Colonic mucosa (tissue), 4 donors: ENCODE measurements at regions not wholly inside any gene's neighbourhood (a gene's known extent, or its start where the extent isn't known, plus 50 kb on each side); places are given as distances from the start of the nearest gene placed in this dataset.
"Not testable (repeated sequence)": the region's sequence is repeated elsewhere in the genome, so short reads cannot be mapped to it uniquely, and the experiment has no call there.

Experiments used
- DNase-seq: peaks from one replicate; pipeline ENCODE4 v3.0.0-alpha.2; 2020
- H3K27ac ChIP-seq: fragments of 200-600 bp; one replicate; pipeline ENCODE4 v1.8.0; 2021
- H3K27me3 ChIP-seq: fragments of 200-600 bp; one replicate; pipeline ENCODE4 v1.8.0; 2021
- H3K36me3 ChIP-seq: fragments of 200-600 bp; one replicate; pipeline ENCODE4 v1.8.0; 2021
- H3K4me1 ChIP-seq: fragments of 200-600 bp; one replicate; pipeline ENCODE4 v1.8.0; 2021; ENCODE audit warnings: mild to moderate bottlenecking
- H3K4me3 ChIP-seq: fragments of 200-600 bp; one replicate; pipeline ENCODE4 v1.8.0; 2021
- H3K9ac ChIP-seq, 2 donors: one replicate each; pipeline ENCODE4 v1.7.0; 2013; ENCODE audit warnings: control low read depth in 2 of 2, low read depth in 2 of 2, low read length in 2 of 2
- H3K9me3 ChIP-seq: fragments of 200-600 bp; one replicate; pipeline ENCODE4 v1.8.0; 2021
- intact Hi-C: fragments of 100-400 bp; cut with DNase I; formaldehyde crosslinking; loops from one replicate; pipeline ENCODE4 v1.14.1; 2022
- TF ChIP-seq, protein P1 (sequence below): fragments of 200-600 bp; IDR thresholded peaks from one replicate; pipeline ENCODE4 v1.8.0; 2022; ENCODE audit warnings: antibody characterized with exemption, mild to moderate bottlenecking
- donor health status: healthy.
- donor health status: DM: no; HTN: no; CAD: no.
- donor health status: DM: no; HTN: no; CAD: no.

GRCh38 chr1:104248385-104248784, 498.7 kb downstream of the AMY1C start:
- Histone ChIP-seq H3K9me3 (no peaks in the 10 kb centered on the region), H3K36me3 (no peaks in the 10 kb centered on the region), H3K27ac (no peak overlapping the region), H3K9ac (no peak overlapping the region), H3K4me1 (no peaks in the 10 kb centered on the region), H3K27me3 (no peaks in the 10 kb centered on the region), H3K4me3 (no peak overlapping the region)
- intact Hi-C loops, result no loop called here
- DNase-seq, result no peak
- TF ChIP-seq, protein P1, sequence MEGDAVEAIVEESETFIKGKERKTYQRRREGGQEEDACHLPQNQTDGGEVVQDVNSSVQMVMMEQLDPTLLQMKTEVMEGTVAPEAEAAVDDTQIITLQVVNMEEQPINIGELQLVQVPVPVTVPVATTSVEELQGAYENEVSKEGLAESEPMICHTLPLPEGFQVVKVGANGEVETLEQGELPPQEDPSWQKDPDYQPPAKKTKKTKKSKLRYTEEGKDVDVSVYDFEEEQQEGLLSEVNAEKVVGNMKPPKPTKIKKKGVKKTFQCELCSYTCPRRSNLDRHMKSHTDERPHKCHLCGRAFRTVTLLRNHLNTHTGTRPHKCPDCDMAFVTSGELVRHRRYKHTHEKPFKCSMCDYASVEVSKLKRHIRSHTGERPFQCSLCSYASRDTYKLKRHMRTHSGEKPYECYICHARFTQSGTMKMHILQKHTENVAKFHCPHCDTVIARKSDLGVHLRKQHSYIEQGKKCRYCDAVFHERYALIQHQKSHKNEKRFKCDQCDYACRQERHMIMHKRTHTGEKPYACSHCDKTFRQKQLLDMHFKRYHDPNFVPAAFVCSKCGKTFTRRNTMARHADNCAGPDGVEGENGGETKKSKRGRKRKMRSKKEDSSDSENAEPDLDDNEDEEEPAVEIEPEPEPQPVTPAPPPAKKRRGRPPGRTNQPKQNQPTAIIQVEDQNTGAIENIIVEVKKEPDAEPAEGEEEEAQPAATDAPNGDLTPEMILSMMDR, result no peak

DNA sequence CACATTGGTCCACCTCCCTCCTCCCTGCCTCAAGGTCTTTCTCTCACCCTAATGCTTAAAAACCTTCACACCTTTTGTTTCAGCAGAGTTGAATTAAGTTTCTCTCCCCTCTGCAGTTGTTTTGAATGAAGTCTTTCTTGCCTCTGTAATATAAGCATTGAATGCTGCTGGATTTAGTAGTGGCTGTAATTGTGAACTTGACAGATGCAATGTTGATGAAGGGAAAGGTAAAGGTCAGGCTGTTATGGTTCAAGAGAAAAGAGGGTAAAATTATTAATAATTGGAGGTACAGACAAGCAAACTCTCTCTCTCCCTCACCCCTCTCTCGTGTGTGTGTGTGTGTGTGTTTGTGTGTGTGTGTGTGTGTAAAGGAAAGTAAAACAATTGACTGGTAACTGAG, 509.8 kb downstream of the AMY1C start:
- H3K27me3 ChIP-seq, result no peaks in the 10 kb centered on the region
- no peak overlapping the region for H3K4me3 ChIP-seq
- intact Hi-C loops, result no loop called here
- no peak overlapping the region for H3K9ac ChIP-seq
- H3K4me1 ChIP-seq, result no peaks in the 10 kb centered on the region
- no peak for DNase-seq
- no peaks in the 10 kb centered on the region for H3K9me3 ChIP-seq
- no peaks in the 10 kb centered on the region for H3K36me3 ChIP-seq
- TF ChIP-seq, protein P1, result no peak
- H3K27ac ChIP-seq, result no peak overlapping the region

- H3K36me3 ChIP-seq, intact Hi-C loops, H3K9ac ChIP-seq, H3K27me3 ChIP-seq, H3K4me3 ChIP-seq, H3K9me3 ChIP-seq, H3K27ac ChIP-seq, H3K4me1 ChIP-seq, DNase-seq: not testable (repeated sequence)
Measured at GRCh38 chr1:104263110-104263509, 513.4 kb downstream of the AMY1C start.

DNA sequence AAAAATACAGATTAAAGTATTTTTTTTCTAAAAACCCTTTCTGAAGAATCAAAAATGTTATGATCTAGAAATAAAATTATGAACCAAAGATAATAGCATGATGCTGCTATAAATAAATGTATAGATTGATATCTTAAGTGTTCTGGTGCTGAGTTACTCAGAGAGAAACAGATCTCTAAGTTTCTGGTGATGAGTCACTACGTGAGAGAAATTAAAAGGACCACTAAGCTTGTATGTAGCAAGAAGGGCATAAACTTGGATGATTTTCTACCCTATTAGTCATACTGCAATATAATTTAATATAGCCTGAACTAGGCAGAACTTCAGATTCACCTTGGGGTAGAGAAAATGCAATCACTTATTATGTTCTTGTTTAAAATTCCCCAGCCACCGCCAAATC, 514.8 kb downstream of the AMY1C start:
- Histone ChIP-seq H3K9me3 (no peaks in the 10 kb centered on the region), H3K4me3 (no peak overlapping the region), H3K27me3 (no peaks in the 10 kb centered on the region), H3K4me1 (no peaks in the 10 kb centered on the region), H3K27ac (no peak overlapping the region), H3K9ac (no peak overlapping the region), H3K36me3 (no peaks in the 10 kb centered on the region)
- TF ChIP-seq, protein P1, result no peak
- intact Hi-C loops, result no loop called here
- DNase-seq, result no peak

DNA sequence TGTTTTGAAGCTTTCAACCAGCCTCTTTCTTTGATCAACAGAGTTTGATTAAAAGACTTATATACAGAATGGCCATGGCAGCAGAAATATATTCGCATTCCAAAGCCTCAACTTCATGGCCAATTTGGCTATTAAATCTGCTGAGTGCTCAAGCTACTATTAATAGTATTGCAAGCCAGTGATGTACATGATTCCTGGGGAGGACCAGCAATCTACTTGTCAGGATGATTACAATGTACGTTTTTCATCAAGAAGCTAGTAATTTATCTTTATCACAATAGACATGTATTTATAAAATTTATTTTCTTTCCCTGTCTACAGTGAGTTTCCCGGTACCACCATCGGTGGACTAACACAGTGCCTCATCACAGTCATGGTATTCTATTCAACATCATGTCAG, 515.5 kb downstream of the AMY1C start:
- Histone ChIP-seq H3K9ac (no peak overlapping the region), H3K36me3 (no peaks in the 10 kb centered on the region), H3K4me3 (no peak overlapping the region), H3K27me3 (no peaks in the 10 kb centered on the region), H3K9me3 (no peaks in the 10 kb centered on the region), H3K27ac (no peak overlapping the region), H3K4me1 (no peaks in the 10 kb centered on the region)
- intact Hi-C loops, result no loop called here
- DNase-seq, result no peak
- TF ChIP-seq, protein P1, result no peak

GRCh38 chr1:104266612-104267011, 516.9 kb downstream of the AMY1C start:
- no peaks in the 10 kb centered on the region for H3K36me3 ChIP-seq
- H3K27ac ChIP-seq, result no peak overlapping the region
- TF ChIP-seq, protein P1, result no peak
- intact Hi-C loops, result no loop called here
- no peak overlapping the region for H3K4me3 ChIP-seq
- no peaks in the 10 kb centered on the region for H3K4me1 ChIP-seq
- no peaks in the 10 kb centered on the region for H3K9me3 ChIP-seq
- H3K27me3 ChIP-seq, result no peaks in the 10 kb centered on the region
- DNase-seq, result no peak
- H3K9ac ChIP-seq, result no peak overlapping the region

DNA sequence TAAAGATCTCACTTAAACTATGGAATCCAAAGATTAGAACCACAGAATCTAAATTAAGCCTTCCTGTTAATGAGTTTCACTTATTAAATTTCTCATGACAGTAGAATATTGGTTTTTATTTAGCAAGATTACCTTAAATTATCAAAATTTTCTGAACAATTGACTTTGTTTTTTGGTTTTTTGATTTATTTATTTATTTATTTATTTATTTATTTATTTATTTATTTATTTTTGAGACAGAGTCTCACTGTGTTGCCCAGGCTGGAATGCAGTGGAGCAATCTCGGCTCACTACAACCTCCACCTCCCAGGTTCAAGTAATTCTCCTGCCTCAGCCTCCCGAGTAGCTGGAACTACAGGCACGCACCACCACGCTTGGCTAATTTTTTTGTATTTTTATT, 538.6 kb downstream of the AMY1C start:
- H3K36me3 ChIP-seq, H3K27ac ChIP-seq, H3K9me3 ChIP-seq, H3K4me3 ChIP-seq, H3K27me3 ChIP-seq, H3K4me1 ChIP-seq, H3K9ac ChIP-seq, DNase-seq, intact Hi-C loops: not testable (repeated sequence)
